ENCODE measurements at regions not wholly inside any gene's neighbourhood (a gene's known extent, or its start where the extent isn't known, plus 50 kb on each side); places are given as distances from the start of the nearest gene placed in this dataset.

DNA sequence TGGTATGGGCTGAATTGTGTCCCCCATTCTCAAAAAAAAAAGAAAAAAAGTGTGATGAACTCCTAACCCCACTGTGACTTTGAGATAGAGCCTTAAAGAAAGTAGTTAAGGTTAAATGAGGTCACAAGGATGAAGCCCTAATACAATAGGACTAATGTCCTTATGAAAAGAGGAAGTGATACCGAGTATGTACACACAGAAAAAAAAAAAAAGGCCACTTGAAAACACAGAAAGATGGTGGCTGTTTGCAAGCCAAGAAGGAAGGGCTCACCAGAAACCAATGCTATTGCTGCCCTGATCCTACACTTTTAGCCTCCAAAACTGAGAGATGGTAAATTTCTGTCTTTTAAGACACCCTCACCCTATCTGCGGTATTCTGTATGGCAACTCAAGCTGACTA, 955.6 kb downstream of the PCDH17 start:
- TF ChIP-seq, protein P1, sequence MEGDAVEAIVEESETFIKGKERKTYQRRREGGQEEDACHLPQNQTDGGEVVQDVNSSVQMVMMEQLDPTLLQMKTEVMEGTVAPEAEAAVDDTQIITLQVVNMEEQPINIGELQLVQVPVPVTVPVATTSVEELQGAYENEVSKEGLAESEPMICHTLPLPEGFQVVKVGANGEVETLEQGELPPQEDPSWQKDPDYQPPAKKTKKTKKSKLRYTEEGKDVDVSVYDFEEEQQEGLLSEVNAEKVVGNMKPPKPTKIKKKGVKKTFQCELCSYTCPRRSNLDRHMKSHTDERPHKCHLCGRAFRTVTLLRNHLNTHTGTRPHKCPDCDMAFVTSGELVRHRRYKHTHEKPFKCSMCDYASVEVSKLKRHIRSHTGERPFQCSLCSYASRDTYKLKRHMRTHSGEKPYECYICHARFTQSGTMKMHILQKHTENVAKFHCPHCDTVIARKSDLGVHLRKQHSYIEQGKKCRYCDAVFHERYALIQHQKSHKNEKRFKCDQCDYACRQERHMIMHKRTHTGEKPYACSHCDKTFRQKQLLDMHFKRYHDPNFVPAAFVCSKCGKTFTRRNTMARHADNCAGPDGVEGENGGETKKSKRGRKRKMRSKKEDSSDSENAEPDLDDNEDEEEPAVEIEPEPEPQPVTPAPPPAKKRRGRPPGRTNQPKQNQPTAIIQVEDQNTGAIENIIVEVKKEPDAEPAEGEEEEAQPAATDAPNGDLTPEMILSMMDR (IDR thresholded peaks at IDR 0.05) = no peak
- no peak for TF ChIP-seq POLR2A (IDR thresholded peaks at IDR 0.05)
